Keratinocyte (primary cell): ENCODE measurements at regions not wholly inside any gene's neighbourhood (a gene's known extent, or its start where the extent isn't known, plus 50 kb on each side); places are given as distances from the start of the nearest gene placed in this dataset.

Source experiments
- DNase-seq: peaks from one replicate; pipeline ENCODE4 v3.0.0-alpha.2; 2011; ENCODE audit warnings: low read depth, missing footprints, low spot score
- FAIRE-seq: peaks from 2 replicates; lab custom pipeline; 2011; peaks lifted over from hg19 to GRCh38; lab: Jason Lieb, UNC
- H2AFZ ChIP-seq: 2 replicates; pipeline ENCODE4 v1.6.0; 2012; ENCODE audit warnings: low read length, control low read depth, inconsistent platforms; ENCODE audit not compliant: control insufficient read depth
- H3K27ac ChIP-seq: 2 replicates; pipeline ENCODE4 v1.5.1; 2011; ENCODE audit warnings: low read length; ENCODE audit not compliant: control insufficient read depth, insufficient read depth
- H3K27me3 ChIP-seq: 3 replicates; pipeline ENCODE4 v1.6.0; 2011; ENCODE audit warnings: low read length; ENCODE audit not compliant: control insufficient read depth, insufficient read depth; ENCODE audit errors: extremely low read depth
- H3K36me3 ChIP-seq, 2 experiments: 2 replicates in 1 of 2; 3 replicates in 1 of 2; pipeline ENCODE4 v1.5.1; 2011; ENCODE audit warnings: low read length in 2 of 2, mild to moderate bottlenecking in 1 of 2; ENCODE audit not compliant: control insufficient read depth in 2 of 2, insufficient read depth in 2 of 2; ENCODE audit errors: extremely low read depth in 1 of 2
- H3K4me1 ChIP-seq: 3 replicates; pipeline ENCODE4 v1.5.1; 2011; ENCODE audit warnings: low read length; ENCODE audit not compliant: control insufficient read depth, insufficient read depth; ENCODE audit errors: extremely low read depth
- H3K4me2 ChIP-seq: 3 replicates; pipeline ENCODE4 v1.6.0; 2011; ENCODE audit warnings: low read depth, low read length; ENCODE audit not compliant: control insufficient read depth, insufficient read depth; ENCODE audit errors: extremely low read depth
- H3K4me3 ChIP-seq, 3 experiments: fragments of 200-600 bp in 1 of 3; sonication (generic) in 1 of 3; 2 replicates in 2 of 3; 3 replicates in 1 of 3; pipeline ENCODE4 v1.5.1; 2011 to 2016; ENCODE audit warnings: low read length in 3 of 3, mild to moderate bottlenecking in 3 of 3, control low read depth in 2 of 3, inconsistent platforms in 1 of 3, low read depth in 1 of 3, mixed read lengths in 1 of 3, mixed run types in 1 of 3, moderate library complexity in 1 of 3; ENCODE audit not compliant: control insufficient read depth in 2 of 3, insufficient read depth in 2 of 3; ENCODE audit errors: extremely low read depth in 1 of 3
- H3K79me2 ChIP-seq: 2 replicates; pipeline ENCODE4 v1.6.0; 2012; ENCODE audit warnings: low read length; ENCODE audit not compliant: control insufficient read depth, insufficient read depth
- H3K9ac ChIP-seq: 3 replicates; pipeline ENCODE4 v1.6.0; 2011; ENCODE audit warnings: low read length; ENCODE audit not compliant: control insufficient read depth, insufficient read depth; ENCODE audit errors: extremely low read depth
- H3K9me1 ChIP-seq: 3 replicates; pipeline ENCODE4 v1.6.0; 2011; ENCODE audit warnings: low read length; ENCODE audit not compliant: control insufficient read depth, insufficient read depth; ENCODE audit errors: extremely low read depth
- H3K9me3 ChIP-seq: 2 replicates; pipeline ENCODE4 v1.5.1; 2012; ENCODE audit warnings: low read depth, low read length; ENCODE audit not compliant: control insufficient read depth
- H4K20me1 ChIP-seq: 3 replicates; pipeline ENCODE4 v1.6.0; 2011; ENCODE audit warnings: low read length; ENCODE audit not compliant: control insufficient read depth, insufficient read depth; ENCODE audit errors: extremely low read depth
- EZH2 ChIP-seq: IDR thresholded peaks from one replicate; pipeline ENCODE4 v1.6.1; 2012; ENCODE audit warnings: inconsistent platforms, mild to moderate bottlenecking, low read length, moderate library complexity
- dilution Hi-C: fragments of 300-500 bp; cut with MboI; formaldehyde crosslinking; loops from one replicate; pipeline ENCODE4 v1.7.0; 2020; ENCODE audit warnings: low sequenced_read_pairs; ENCODE audit not compliant: extremely low pct_ligation_motif_present
- TF ChIP-seq, protein P1 (sequence below), 3 experiments: IDR thresholded peaks in 1 of 3; conservative IDR thresholded peaks in 1 of 3; optimal IDR thresholded peaks in 1 of 3; 2 replicates in 2 of 3; 3 replicates in 1 of 3; pipeline versions ENCODE3 to v1.5.1; 2011; ENCODE audit warnings: low read length in 3 of 3, mild to moderate bottlenecking in 3 of 3, moderate library complexity in 2 of 3, control low read depth in 1 of 3, inconsistent platforms in 1 of 3; ENCODE audit not compliant: insufficient read depth in 2 of 3; ENCODE audit errors: extremely low read depth in 1 of 3

- no peaks in the 10 kb centered on the region for H4K20me1 ChIP-seq
- FAIRE-seq (peak; percentile 77), DNase-seq (no peak)
- H3K4me2 ChIP-seq, result peak overlapping the region; percentile 62
- H2AFZ ChIP-seq, result peak overlapping the region; percentile 76
- H3K27me3 ChIP-seq, result no peaks in the 10 kb centered on the region
- H3K36me3 ChIP-seq, result no peaks in the 10 kb centered on the region
- H3K9me3 ChIP-seq, result peaks cover 6% of the 10 kb centered on the region
- peak overlapping the region; percentile 87 for H3K27ac ChIP-seq
- no peak for TF ChIP-seq EZH2
- no peaks in the 10 kb centered on the region for H3K9me1 ChIP-seq
- H3K79me2 ChIP-seq, result no peaks in the 10 kb centered on the region
- H3K4me3 ChIP-seq, result peak overlapping the region in 1 of 3 experiments; percentile 38
- peaks cover 12% of the 10 kb centered on the region for H3K4me1 ChIP-seq
- dilution Hi-C loops, result no loop called here
- peak overlapping the region; percentile 69 for H3K9ac ChIP-seq
These were observed 86.5 kb downstream of the DLEU7 start for GRCh38 chr13:50757008-50757407.

GRCh38 chr13:50758796-50759195, 84.7 kb downstream of the DLEU7 start:
- H3K9me3 ChIP-seq, result peaks cover 6% of the 10 kb centered on the region
- no peak overlapping the region for H3K4me2 ChIP-seq
- H4K20me1 ChIP-seq, result no peaks in the 10 kb centered on the region
- dilution Hi-C loops, result no loop called here
- peak overlapping the region; percentile 22 for H3K27ac ChIP-seq
- no peak overlapping the region for H3K9ac ChIP-seq
- peaks cover 12% of the 10 kb centered on the region for H3K4me1 ChIP-seq
- H3K9me1 ChIP-seq, result no peaks in the 10 kb centered on the region
- FAIRE-seq (peak; percentile 26), DNase-seq (no peak)
- no peaks in the 10 kb centered on the region for H3K79me2 ChIP-seq
- TF ChIP-seq, protein P1, sequence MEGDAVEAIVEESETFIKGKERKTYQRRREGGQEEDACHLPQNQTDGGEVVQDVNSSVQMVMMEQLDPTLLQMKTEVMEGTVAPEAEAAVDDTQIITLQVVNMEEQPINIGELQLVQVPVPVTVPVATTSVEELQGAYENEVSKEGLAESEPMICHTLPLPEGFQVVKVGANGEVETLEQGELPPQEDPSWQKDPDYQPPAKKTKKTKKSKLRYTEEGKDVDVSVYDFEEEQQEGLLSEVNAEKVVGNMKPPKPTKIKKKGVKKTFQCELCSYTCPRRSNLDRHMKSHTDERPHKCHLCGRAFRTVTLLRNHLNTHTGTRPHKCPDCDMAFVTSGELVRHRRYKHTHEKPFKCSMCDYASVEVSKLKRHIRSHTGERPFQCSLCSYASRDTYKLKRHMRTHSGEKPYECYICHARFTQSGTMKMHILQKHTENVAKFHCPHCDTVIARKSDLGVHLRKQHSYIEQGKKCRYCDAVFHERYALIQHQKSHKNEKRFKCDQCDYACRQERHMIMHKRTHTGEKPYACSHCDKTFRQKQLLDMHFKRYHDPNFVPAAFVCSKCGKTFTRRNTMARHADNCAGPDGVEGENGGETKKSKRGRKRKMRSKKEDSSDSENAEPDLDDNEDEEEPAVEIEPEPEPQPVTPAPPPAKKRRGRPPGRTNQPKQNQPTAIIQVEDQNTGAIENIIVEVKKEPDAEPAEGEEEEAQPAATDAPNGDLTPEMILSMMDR (optimal IDR thresholded peaks at IDR 0.05 in 1 of 3, IDR thresholded peaks at IDR 0.05 in 1 of 3, conservative IDR thresholded peaks at IDR 0.05 in 1 of 3; ENCODE audit: extremely low read depth in 1 of 3, insufficient read depth in 2 of 3, low read length in 3 of 3), result no peak
- no peak for TF ChIP-seq EZH2
- no peak overlapping the region for H3K4me3 ChIP-seq
- H3K36me3 ChIP-seq, result no peaks in the 10 kb centered on the region
- H3K27me3 ChIP-seq, result no peaks in the 10 kb centered on the region
- peak overlapping the region; percentile 52 for H2AFZ ChIP-seq

GRCh38 chr13:50760751-50761150, 82.7 kb downstream of the DLEU7 start:
- no peak overlapping the region for H3K4me2 ChIP-seq
- H3K9me3 ChIP-seq, result peaks cover 6% of the 10 kb centered on the region
- no peak for TF ChIP-seq EZH2
- TF ChIP-seq, protein P1 (optimal IDR thresholded peaks at IDR 0.05 in 1 of 3, IDR thresholded peaks at IDR 0.05 in 1 of 3, conservative IDR thresholded peaks at IDR 0.05 in 1 of 3; ENCODE audit: extremely low read depth in 1 of 3, insufficient read depth in 2 of 3, low read length in 3 of 3), result no peak
- no peaks in the 10 kb centered on the region for H3K79me2 ChIP-seq
- dilution Hi-C loops, result no loop called here
- DNase-seq (no peak), FAIRE-seq (no peak)
- H3K36me3 ChIP-seq, result no peaks in the 10 kb centered on the region
- H4K20me1 ChIP-seq, result no peaks in the 10 kb centered on the region
- no peak overlapping the region for H3K4me3 ChIP-seq
- no peak overlapping the region for H3K27ac ChIP-seq
- peaks cover 12% of the 10 kb centered on the region for H3K4me1 ChIP-seq
- H2AFZ ChIP-seq, result no peak overlapping the region
- H3K9ac ChIP-seq, result no peak overlapping the region
- H3K9me1 ChIP-seq, result no peaks in the 10 kb centered on the region
- no peaks in the 10 kb centered on the region for H3K27me3 ChIP-seq
